H1 (cell line): ENCODE measurements at regions not wholly inside any gene's neighbourhood (a gene's known extent, or its start where the extent isn't known, plus 50 kb on each side); places are given as distances from the start of the nearest gene placed in this dataset.

Experiments
- RAD21 ChIP-seq, 2 experiments: IDR thresholded peaks in 1 of 2; conservative IDR thresholded peaks in 1 of 2; 2 replicates each; pipeline ENCODE4 v1.6.1; 2011; ENCODE audit warnings: low read depth in 2 of 2, low read length in 2 of 2, improper control_type of control experiment in 1 of 2, inconsistent platforms in 1 of 2, mild to moderate bottlenecking in 1 of 2, moderate library complexity in 1 of 2

DNA sequence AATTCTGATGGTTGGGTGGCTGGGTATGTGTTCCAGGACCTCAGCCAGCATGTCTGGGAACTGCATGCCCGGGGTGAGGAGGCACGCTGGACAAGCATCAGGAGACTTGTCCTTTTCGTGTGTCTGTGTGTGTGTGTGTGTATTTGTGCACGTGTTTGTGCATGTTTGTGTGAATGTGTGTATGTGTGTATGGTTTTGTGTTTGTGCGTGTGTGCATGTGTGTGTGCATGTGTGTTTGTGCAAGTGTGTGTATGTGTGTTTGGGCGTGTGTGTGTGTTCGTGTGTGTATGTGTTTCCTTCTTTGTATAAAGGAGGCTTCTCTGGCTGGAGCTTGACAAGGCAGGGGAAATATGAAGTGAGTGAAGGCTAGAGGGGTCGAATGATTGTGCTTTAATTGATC is 491.5 kb downstream of the IRX1 start (continued):
- TF ChIP-seq RAD21 (IDR thresholded peaks at IDR 0.05 in 1 of 2, conservative IDR thresholded peaks at IDR 0.05 in 1 of 2; ENCODE audit: low read depth in 2 of 2, low read length in 2 of 2) = no peak
